HuH-7 (cell line): ENCODE measurements at regions not wholly inside any gene's neighbourhood (a gene's known extent, or its start where the extent isn't known, plus 50 kb on each side); places are given as distances from the start of the nearest gene placed in this dataset.

Source experiments
- DNase-seq: peaks from one replicate; pipeline ENCODE4 v3.0.0; 2011; ENCODE audit warnings: low spot score

- DNase-seq = no peak
These were observed 95.6 kb upstream of the NRXN3 start for GRCh38 chr14:78074561-78074960.

- DNase-seq = no peak
These were observed 95.1 kb upstream of the NRXN3 start for GRCh38 chr14:78075033-78075432.

GRCh38 chr14:78075555-78076277 lies 94.5 kb upstream of the NRXN3 start:
- DNase-seq = no peak

GRCh38 chr14:78081245-78081644 lies 88.9 kb upstream of the NRXN3 start:
- no peak for DNase-seq

GRCh38 chr14:78083837-78084236 lies 86.3 kb upstream of the NRXN3 start:
- no peak for DNase-seq

- no peak for DNase-seq
These were observed 83.8 kb upstream of the NRXN3 start for GRCh38 chr14:78086342-78086741.

- no peak for DNase-seq
These were observed 81.3 kb upstream of the NRXN3 start for GRCh38 chr14:78088916-78089315.

GRCh38 chr14:78090864-78091263 lies 79.3 kb upstream of the NRXN3 start:
- no peak for DNase-seq

- DNase-seq = no peak
These were observed 78.8 kb upstream of the NRXN3 start for GRCh38 chr14:78091361-78091760.

- DNase-seq = no peak
These were observed 78.1 kb upstream of the NRXN3 start for GRCh38 chr14:78092040-78092439.

GRCh38 chr14:78103271-78103670 lies 66.9 kb upstream of the NRXN3 start:
- no peak for DNase-seq

- no peak for DNase-seq
These were observed 66.0 kb upstream of the NRXN3 start for GRCh38 chr14:78104160-78104559.

GRCh38 chr14:78104655-78105054 lies 65.5 kb upstream of the NRXN3 start:
- no peak for DNase-seq

- DNase-seq = no peak
These were observed 63.8 kb upstream of the NRXN3 start for GRCh38 chr14:78106381-78106780.

- no peak for DNase-seq
These were observed 63.0 kb upstream of the NRXN3 start for GRCh38 chr14:78107166-78107565.

GRCh38 chr14:78119440-78119839 lies 50.7 kb upstream of the NRXN3 start:
- no peak for DNase-seq
